ENCODE measurements at regions not wholly inside any gene's neighbourhood (a gene's known extent, or its start where the extent isn't known, plus 50 kb on each side); places are given as distances from the start of the nearest gene placed in this dataset.

DNA sequence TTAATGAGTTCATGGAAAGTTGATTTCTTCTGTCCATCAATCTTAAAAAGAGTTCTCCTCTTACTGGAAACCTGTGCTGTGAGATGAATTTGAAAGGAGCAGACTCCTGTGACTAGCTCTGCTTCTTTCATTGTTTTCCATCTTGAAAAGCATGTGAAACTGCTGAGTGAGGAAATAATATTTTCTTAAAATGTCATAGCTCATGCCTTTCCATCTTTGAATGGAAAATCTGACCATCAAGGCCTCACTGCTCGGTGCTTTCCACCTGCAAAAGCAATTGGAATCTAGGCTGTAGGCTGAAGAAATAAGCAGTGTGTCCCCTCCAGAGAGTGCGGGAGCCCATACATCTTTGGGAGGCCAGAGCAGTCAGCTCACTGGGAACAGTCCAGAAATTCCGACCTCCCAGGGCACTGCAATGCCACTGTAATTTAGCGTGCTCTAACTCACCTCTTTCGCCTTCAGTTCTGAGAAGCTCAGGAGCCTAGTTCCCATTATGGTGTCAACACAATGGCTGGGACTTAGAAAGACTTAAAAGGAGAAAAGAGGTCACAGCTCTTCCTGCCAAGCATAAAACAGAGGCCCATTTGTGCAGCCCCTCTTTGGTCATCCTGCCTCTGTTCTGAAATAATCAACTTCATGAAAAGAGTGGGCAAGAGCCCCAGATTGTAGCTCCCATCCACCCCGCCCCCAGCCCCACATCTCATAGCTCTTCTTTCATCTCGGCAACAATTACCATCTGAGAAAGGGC, 50.4 kb upstream of the F3 start:
- Mint-ChIP-seq H3K27ac (no peak overlapping the region), H3K4me3 (no peak overlapping the region), H3K4me1 (ENCODE audit: low read depth) (no peaks in the 10 kb centered on the region), H3K9me3 (no peaks in the 10 kb centered on the region), H3K27me3 (ENCODE audit: insufficient read depth) (peaks cover 5% of the 10 kb centered on the region), H3K36me3 (ENCODE audit: low read depth) (no peaks in the 10 kb centered on the region)
- no peak for DNase-seq (ENCODE audit: low spot score)
- intact Hi-C loops (cut with micrococcal nuclease), result no loop called here
